ENCODE measurements at regions not wholly inside any gene's neighbourhood (a gene's known extent, or its start where the extent isn't known, plus 50 kb on each side); places are given as distances from the start of the nearest gene placed in this dataset.

GRCh38 chr1:38498686-38499085 is 360.9 kb downstream of the RRAGC start:
- no peak for TF ChIP-seq POLR2AphosphoS5 (IDR thresholded peaks at IDR 0.05)
- TF ChIP-seq, protein P1, sequence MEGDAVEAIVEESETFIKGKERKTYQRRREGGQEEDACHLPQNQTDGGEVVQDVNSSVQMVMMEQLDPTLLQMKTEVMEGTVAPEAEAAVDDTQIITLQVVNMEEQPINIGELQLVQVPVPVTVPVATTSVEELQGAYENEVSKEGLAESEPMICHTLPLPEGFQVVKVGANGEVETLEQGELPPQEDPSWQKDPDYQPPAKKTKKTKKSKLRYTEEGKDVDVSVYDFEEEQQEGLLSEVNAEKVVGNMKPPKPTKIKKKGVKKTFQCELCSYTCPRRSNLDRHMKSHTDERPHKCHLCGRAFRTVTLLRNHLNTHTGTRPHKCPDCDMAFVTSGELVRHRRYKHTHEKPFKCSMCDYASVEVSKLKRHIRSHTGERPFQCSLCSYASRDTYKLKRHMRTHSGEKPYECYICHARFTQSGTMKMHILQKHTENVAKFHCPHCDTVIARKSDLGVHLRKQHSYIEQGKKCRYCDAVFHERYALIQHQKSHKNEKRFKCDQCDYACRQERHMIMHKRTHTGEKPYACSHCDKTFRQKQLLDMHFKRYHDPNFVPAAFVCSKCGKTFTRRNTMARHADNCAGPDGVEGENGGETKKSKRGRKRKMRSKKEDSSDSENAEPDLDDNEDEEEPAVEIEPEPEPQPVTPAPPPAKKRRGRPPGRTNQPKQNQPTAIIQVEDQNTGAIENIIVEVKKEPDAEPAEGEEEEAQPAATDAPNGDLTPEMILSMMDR (IDR thresholded peaks at IDR 0.05): no peak

All from breast epithelium (tissue), 3 donors.